K562 (cell line): ENCODE measurements at regions not wholly inside any gene's neighbourhood (a gene's known extent, or its start where the extent isn't known, plus 50 kb on each side); places are given as distances from the start of the nearest gene placed in this dataset.

ENCODE experiments used
- ATAC-seq: fragments of 200-7000 bp; cut with Tn5 transposase; 3 replicates; pipeline ENCODE4 v1.9.1; 2020; ENCODE audit warnings: moderate library complexity
- BruUV-seq: library from RNA; stranded (reverse); fragments of 400-500 nt; replicated peaks from 2 replicates; lab custom pipeline; 2021; lab: Mats Ljungman, UMichigan
- CTCF ChIA-PET: fragments of 300-600 bp; formaldehyde crosslinking; extraction: SDS; loops from one replicate; lab custom pipeline; 2021; ENCODE audit warnings: low intra/inter-chr PET ratio; lab: Yijun Ruan, JAX
- POLR2A ChIA-PET: fragments of 300-600, 350-650 bp; sonication (Branson Sonifier 250); formaldehyde crosslinking; extraction: SDS; loops from one replicate; lab custom pipeline; 2021; ENCODE audit warnings: antibody characterized with exemption, inconsistent platforms; lab: Yijun Ruan, JAX
- DNase-seq, 4 experiments: peaks; one replicate each; pipeline versions ENCODE4 v3.0.0 to v3.0.0-alpha.2; 2011 to 2018; ENCODE audit warnings: low spot score in 3 of 4, mixed read lengths in 3 of 4; ENCODE audit errors: extremely low read depth in 1 of 4
- FAIRE-seq: peaks from 2 replicates; lab custom pipeline; 2011; peaks lifted over from hg19 to GRCh38; lab: Jason Lieb, UNC
- H2AFZ ChIP-seq: 2 replicates; pipeline ENCODE4 v1.6.0; 2011; ENCODE audit warnings: low read depth, low read length, control low read depth, inconsistent platforms
- H3K27ac ChIP-seq: fragments of 200-600 bp; 3 replicates; pipeline ENCODE4 v1.8.0; 2011; ENCODE audit warnings: low read depth, mild to moderate bottlenecking, control low read depth, inconsistent platforms, low read length, moderate library complexity, mixed read lengths; ENCODE audit errors: extremely low read depth
- H3K27me3 ChIP-seq, 2 experiments: fragments of 300-600 bp in 1 of 2; 2 replicates in 1 of 2; 3 replicates in 1 of 2; pipeline versions ENCODE4 v1.6.0 to v1.8.0; 2011; ENCODE audit warnings: inconsistent platforms in 2 of 2, low read length in 2 of 2, mild to moderate bottlenecking in 1 of 2, mixed read lengths in 1 of 2, moderate library complexity in 1 of 2; ENCODE audit not compliant: control insufficient read depth in 2 of 2, insufficient read depth in 2 of 2
- H3K36me3 ChIP-seq: fragments of 300-600 bp; 3 replicates; pipeline ENCODE4 v1.8.0; 2011; ENCODE audit warnings: mild to moderate bottlenecking, low read length, inconsistent platforms; ENCODE audit not compliant: control insufficient read depth, insufficient read depth
- H3K4me1 ChIP-seq, 2 experiments: fragments of 200-600 bp in 1 of 2; replicated peaks in 1 of 2; 2 replicates in 1 of 2; 3 replicates in 1 of 2; pipeline versions ENCODE4 v1.5.1 to v1.8.0; 2011; ENCODE audit warnings: inconsistent platforms in 2 of 2, low read length in 2 of 2, mild to moderate bottlenecking in 1 of 2, mixed read lengths in 1 of 2, moderate library complexity in 1 of 2; ENCODE audit not compliant: control insufficient read depth in 2 of 2, insufficient read depth in 2 of 2
- H3K4me2 ChIP-seq: 2 replicates; pipeline ENCODE4 v1.6.1; 2011; ENCODE audit warnings: low read length, control low read depth, inconsistent platforms, mixed read lengths; ENCODE audit not compliant: insufficient read depth
- H3K4me3 ChIP-seq: fragments of 200-600 bp; sonication (generic), shearing (Covaris generic); 2 replicates; pipeline ENCODE4 v1.5.1; 2016; ENCODE audit warnings: control low read depth, inconsistent platforms
- H3K79me2 ChIP-seq: fragments of 200-600 bp; 3 replicates; pipeline ENCODE4 v1.8.0; 2011; ENCODE audit warnings: low read length, inconsistent platforms; ENCODE audit not compliant: control insufficient read depth, insufficient read depth
- H3K9ac ChIP-seq, 2 experiments: 2 replicates each; pipeline versions ENCODE4 v1.6.0 to v1.6.1; 2011; ENCODE audit warnings: low read depth in 2 of 2, low read length in 2 of 2, control low read depth in 1 of 2, inconsistent platforms in 1 of 2, mild to moderate bottlenecking in 1 of 2, mixed read lengths in 1 of 2; ENCODE audit not compliant: insufficient read depth in 1 of 2
- H3K9me1 ChIP-seq: one replicate; pipeline ENCODE4 v1.6.0; 2011; ENCODE audit warnings: inconsistent platforms, mild to moderate bottlenecking, low read length, moderate library complexity; ENCODE audit not compliant: control insufficient read depth, insufficient read depth
- H3K9me3 ChIP-seq: replicated peaks from 2 replicates; pipeline ENCODE4 v1.5.1; 2011; ENCODE audit warnings: low read depth, low read length, inconsistent platforms; ENCODE audit not compliant: control insufficient read depth, insufficient read depth
- H4K20me1 ChIP-seq: replicated peaks from 2 replicates; pipeline ENCODE4 v1.6.1; 2011; ENCODE audit warnings: low read length, inconsistent platforms, mixed read lengths; ENCODE audit not compliant: control insufficient read depth, insufficient read depth
- BCOR ChIP-seq: fragments of 450-650 bp; IDR thresholded peaks from 2 replicates; pipeline ENCODE4 v1.6.1; 2016
- CC2D1A ChIP-seq: fragments of 450-650 bp; IDR thresholded peaks from 2 replicates; pipeline ENCODE4 v1.6.1; 2017; ENCODE audit warnings: mild to moderate bottlenecking
- CREM ChIP-seq: IDR thresholded peaks from 2 replicates; pipeline ENCODE4 v1.6.1; 2014; ENCODE audit warnings: antibody characterized with exemption, low read depth
- HDAC6 ChIP-seq: IDR thresholded peaks from 2 replicates; pipeline ENCODE4 v1.6.1; 2012; ENCODE audit warnings: low read depth, mild to moderate bottlenecking, control low read depth, inconsistent platforms, low read length, moderate library complexity
- HMG20B ChIP-seq: fragments of 250-450 bp; sonication (Bioruptor Pico); IDR thresholded peaks from 2 replicates; pipeline ENCODE4 v1.5.0; 2021; ENCODE audit warnings: mild to moderate bottlenecking
- HNRNPL ChIP-seq: fragments of 200-400 bp; formaldehyde crosslinking; IDR thresholded peaks from 2 replicates; pipeline ENCODE4 v1.6.1; 2017; ENCODE audit warnings: low read depth, mild to moderate bottlenecking, low read length
- POLR3A ChIP-seq: IDR thresholded peaks from 2 replicates; pipeline ENCODE4 v1.6.1; 2011; ENCODE audit warnings: borderline replicate concordance, mild to moderate bottlenecking, moderate library complexity; ENCODE audit not compliant: insufficient read length, insufficient read depth; ENCODE audit errors: extremely low read depth
- TAF7 ChIP-seq: fragments of 450-650 bp; IDR thresholded peaks from 2 replicates; pipeline ENCODE4 v1.6.1; 2016; ENCODE audit warnings: missing genetic modification characterization, missing compliant biosample characterization
- XRCC4 ChIP-seq: IDR thresholded peaks from one replicate; pipeline ENCODE4 v1.6.1; 2011; ENCODE audit not compliant: insufficient read depth, insufficient read length; ENCODE audit errors: extremely low read depth
- ZNF436 ChIP-seq: fragments of 250-450, 450-650 bp; sonication (Bioruptor Pico); formaldehyde crosslinking; IDR thresholded peaks from 2 replicates; pipeline ENCODE4 v1.7.0; 2020; ENCODE audit warnings: mild to moderate bottlenecking
- ZNF518B ChIP-seq: fragments of 250-450 bp; sonication (Bioruptor Pico); IDR thresholded peaks from 2 replicates; pipeline ENCODE4 v1.5.0; 2021; ENCODE audit warnings: mild to moderate bottlenecking, moderate library complexity
- ZNF77 ChIP-seq: fragments of 250-450 bp; sonication (Bioruptor Pico); IDR thresholded peaks from 2 replicates; pipeline ENCODE4 v1.5.0; 2020
- ZNF79 ChIP-seq: fragments of 250-450 bp; sonication (Bioruptor Pico); IDR thresholded peaks from 2 replicates; pipeline ENCODE4 v1.4.0; 2020; ENCODE audit warnings: low read depth, mild to moderate bottlenecking, moderate library complexity
- ZSCAN29 ChIP-seq: fragments of 450-650 bp; IDR thresholded peaks from 2 replicates; pipeline ENCODE4 v1.6.1; 2017
- WGBS: fragments of 100-300 bp; shearing (Covaris generic); methylation state at CpG from one replicate; pipeline ENCODE4 v1.1.6; 2016; ENCODE audit warnings: low coverage, mixed read lengths; ENCODE audit not compliant: insufficient coverage; ENCODE audit errors: missing lambda C conversion rate; 5-methylcytosine and 5-hydroxymethylcytosine counted together
- in situ Hi-C: fragments of 300-500 bp; cut with MboI; formaldehyde crosslinking; loops from 4 replicates; pipeline ENCODE4 v1.15.0; 2018; ENCODE audit warnings: inconsistent platforms, mixed read lengths
- intact Hi-C: fragments of 100-400 bp; cut with micrococcal nuclease; formaldehyde crosslinking; loops from 2 replicates; pipeline ENCODE4 v1.14.2; 2022
- TF ChIP-seq, protein P1 (sequence below): sonication (generic); formaldehyde crosslinking; IDR thresholded peaks from 2 replicates; pipeline ENCODE4 v1.8.0; 2023; ENCODE audit warnings: mild to moderate bottlenecking, missing genetic modification reagents

DNA sequence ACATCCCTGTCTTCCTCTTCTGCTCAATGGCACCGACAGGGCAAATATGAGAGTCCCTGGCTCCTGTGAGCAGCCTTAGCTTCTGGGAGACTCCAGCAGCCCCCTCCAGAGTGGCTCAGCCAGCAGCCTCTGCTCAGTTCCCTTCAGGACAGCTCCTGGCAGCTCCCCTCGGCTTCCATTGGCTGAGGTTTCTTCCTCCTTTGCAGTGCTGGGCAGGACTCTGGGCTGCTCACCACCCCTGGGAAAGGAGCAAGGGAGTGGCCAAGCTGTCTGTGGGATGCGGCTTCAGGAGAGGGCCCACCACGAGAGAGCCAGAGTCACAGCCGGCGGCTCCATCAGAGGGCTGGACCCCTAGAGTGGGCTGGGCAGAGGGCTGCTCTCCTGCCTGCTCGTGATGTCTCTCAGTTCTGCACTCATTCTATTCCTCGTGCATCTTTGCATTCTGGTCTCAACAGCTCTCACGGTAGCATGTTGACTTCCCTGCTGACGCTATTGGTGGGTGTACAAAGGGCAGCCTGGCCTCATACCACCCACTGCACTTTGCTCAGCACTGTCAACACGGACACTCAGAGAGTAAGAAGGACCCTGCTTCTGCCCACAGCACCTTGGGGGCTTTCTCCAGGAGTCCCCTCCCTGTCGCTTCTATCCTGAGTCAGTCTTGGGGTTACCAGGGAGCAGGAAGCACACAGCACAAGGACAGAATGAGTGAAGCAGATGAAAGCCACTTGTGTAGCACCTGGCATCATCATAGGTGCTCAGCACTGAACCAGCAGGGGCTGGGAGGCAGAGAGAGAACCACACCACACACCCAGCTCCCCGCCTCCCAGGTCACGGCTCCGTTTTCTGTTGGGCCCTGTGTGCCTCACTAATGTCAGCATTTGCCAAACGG, 80.9 kb upstream of the ALDH1B1 start:
- intact Hi-C loops (no loop called here), in situ Hi-C loops (no loop called here)
- Histone ChIP-seq H3K27ac (no peak overlapping the region), H3K4me2 (no peak overlapping the region), H3K9ac (no peak overlapping the region), H3K36me3 (no peaks in the 10 kb centered on the region), H3K9me1 (no peaks in the 10 kb centered on the region), H2AFZ (no peak overlapping the region), H4K20me1 (0 out of 2 replicates have a peak, but pooled peaks cover 3% of the 10 kb centered on the region), H3K79me2 (no peaks in the 10 kb centered on the region), H3K9me3 (no peaks in the 10 kb centered on the region), H3K27me3 (peaks cover 13 to 48% of the 10 kb centered on the region in 2 experiments; a peak in 4 of 5 replicates), H3K4me3 (no peak overlapping the region), H3K4me1 (no peaks in the 10 kb centered on the region; a peak in 1 of 5 replicates)
- ChIA-PET POLR2A (interaction anchor here (1.0 to 2.8 kb wide), 2 partner anchors 11 to 14 kb away, joined by 3 to 7 read pairs; no protein-coding TSS in a partner anchor), CTCF (no interaction called here)
- under 1% methylated on average over 16 of the region's 16 CpGs for WGBS
- ATAC-seq = no peak
- TF ChIP-seq ZNF77 (CRISPR knock-in tag) (no peak), ZNF79 (CRISPR knock-in tag) (no peak), ZNF518B (CRISPR knock-in tag) (no peak), POLR3A (no peak), HNRNPL (no peak), TAF7 (tag) (no peak), HMG20B (CRISPR knock-in tag) (no peak), BCOR (no peak), ZSCAN29 (no peak), HDAC6 (no peak), CC2D1A (no peak), ZNF436 (CRISPR knock-in tag) (no peak), XRCC4 (no peak), CREM (no peak)
- TF ChIP-seq, protein P1, sequence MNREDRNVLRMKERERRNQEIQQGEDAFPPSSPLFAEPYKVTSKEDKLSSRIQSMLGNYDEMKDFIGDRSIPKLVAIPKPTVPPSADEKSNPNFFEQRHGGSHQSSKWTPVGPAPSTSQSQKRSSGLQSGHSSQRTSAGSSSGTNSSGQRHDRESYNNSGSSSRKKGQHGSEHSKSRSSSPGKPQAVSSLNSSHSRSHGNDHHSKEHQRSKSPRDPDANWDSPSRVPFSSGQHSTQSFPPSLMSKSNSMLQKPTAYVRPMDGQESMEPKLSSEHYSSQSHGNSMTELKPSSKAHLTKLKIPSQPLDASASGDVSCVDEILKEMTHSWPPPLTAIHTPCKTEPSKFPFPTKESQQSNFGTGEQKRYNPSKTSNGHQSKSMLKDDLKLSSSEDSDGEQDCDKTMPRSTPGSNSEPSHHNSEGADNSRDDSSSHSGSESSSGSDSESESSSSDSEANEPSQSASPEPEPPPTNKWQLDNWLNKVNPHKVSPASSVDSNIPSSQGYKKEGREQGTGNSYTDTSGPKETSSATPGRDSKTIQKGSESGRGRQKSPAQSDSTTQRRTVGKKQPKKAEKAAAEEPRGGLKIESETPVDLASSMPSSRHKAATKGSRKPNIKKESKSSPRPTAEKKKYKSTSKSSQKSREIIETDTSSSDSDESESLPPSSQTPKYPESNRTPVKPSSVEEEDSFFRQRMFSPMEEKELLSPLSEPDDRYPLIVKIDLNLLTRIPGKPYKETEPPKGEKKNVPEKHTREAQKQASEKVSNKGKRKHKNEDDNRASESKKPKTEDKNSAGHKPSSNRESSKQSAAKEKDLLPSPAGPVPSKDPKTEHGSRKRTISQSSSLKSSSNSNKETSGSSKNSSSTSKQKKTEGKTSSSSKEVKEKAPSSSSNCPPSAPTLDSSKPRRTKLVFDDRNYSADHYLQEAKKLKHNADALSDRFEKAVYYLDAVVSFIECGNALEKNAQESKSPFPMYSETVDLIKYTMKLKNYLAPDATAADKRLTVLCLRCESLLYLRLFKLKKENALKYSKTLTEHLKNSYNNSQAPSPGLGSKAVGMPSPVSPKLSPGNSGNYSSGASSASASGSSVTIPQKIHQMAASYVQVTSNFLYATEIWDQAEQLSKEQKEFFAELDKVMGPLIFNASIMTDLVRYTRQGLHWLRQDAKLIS (CRISPR knock-in tag) = no peak
- no peak for DNase-seq
- no peak for FAIRE-seq
- no TSS peak for BruUV-seq
